ENCODE measurements at regions not wholly inside any gene's neighbourhood (a gene's known extent, or its start where the extent isn't known, plus 50 kb on each side); places are given as distances from the start of the nearest gene placed in this dataset.

GRCh38 chr1:58883888-58884482 lies 100.1 kb upstream of the JUN start:
- TF ChIP-seq CTCF (IDR thresholded peaks at IDR 0.05), result no peak
- no peak for TF ChIP-seq POLR2A (IDR thresholded peaks at IDR 0.05)
